Stimulated activated CD8-positive, alpha-beta memory T cell treated with anti-CD3 and anti-CD28 coated beads, Interleukin-7, amount 100 ng/mL, for 48 hours (primary cell): ENCODE measurements at regions not wholly inside any gene's neighbourhood (a gene's known extent, or its start where the extent isn't known, plus 50 kb on each side); places are given as distances from the start of the nearest gene placed in this dataset.

Experiments used
- DNase-seq, 2 donors: peaks; one replicate each; pipeline ENCODE4 v3.0.0-alpha.2; 2020; ENCODE audit warnings: low read depth in 1 of 2; ENCODE audit errors: extremely low read depth in 1 of 2

DNA sequence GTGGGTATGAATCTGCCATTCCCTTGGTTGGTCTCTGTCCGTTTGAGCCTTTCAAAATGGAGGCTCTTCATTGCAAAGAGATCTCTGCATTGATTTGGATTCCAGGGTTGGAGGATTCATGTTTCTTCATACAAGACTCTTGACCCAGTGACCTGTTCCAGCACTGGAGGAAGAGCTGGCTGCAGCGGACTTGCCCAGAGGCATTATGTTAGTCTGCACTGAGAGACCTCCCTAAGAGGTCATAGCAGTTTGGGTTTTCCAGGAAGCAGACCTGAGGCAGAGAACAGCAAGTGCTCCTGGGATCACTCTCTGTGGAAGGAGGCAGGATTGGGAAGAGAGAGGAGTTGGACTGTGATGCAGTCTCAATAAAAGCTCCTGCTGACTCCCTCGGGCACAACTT is 57.7 kb upstream of the PTPRT start:
- DNase-seq: no peak

DNA sequence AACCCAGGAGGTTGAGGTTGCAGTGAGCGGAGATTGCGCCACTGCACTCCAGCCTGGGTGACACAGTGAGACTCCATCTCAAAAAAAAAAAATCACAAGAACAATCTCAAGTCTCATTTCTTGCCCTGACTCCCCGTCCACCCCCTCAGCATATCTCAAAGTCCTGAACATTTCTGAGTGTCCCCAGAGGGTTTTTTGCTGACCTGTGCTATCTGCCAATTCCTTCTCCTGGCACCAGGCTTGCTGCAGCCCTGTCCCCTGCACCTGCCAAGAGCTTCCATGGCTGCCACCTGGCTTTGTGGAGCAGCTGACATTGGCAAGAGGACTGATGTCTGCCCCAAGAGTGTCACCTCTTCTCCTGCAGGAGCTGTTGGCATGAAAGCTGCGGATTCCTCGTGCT is 54.9 kb upstream of the PTPRT start:
- DNase-seq: no peak

DNA sequence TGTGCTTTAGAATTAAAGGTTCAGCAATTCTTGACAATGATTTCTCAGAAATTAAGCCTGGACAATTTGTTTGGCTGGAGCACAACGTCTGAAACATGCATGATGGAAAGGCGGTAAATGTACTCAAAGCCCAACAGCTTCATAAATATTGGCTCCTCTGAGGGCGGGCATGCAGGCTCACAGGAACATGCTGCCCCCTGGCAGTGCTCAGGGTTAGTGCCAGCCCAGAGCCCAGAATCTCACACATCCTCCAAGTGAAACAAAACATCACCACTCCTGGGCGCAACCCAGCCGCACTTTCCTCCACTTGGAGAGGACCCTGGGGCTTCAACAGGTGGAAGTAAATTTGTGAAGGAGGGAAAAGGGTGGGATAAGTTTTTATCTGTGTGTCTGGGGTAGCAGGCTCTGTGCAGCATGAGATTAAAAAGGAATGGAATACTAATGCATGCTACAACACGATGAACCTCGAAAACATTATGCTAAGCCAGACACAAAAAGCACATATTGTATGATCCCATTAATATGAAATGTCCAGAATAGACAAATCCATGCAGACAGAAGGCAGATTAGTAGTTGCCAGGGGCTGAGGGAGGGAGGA is 54.1 kb upstream of the PTPRT start:
- no peak for DNase-seq

DNA sequence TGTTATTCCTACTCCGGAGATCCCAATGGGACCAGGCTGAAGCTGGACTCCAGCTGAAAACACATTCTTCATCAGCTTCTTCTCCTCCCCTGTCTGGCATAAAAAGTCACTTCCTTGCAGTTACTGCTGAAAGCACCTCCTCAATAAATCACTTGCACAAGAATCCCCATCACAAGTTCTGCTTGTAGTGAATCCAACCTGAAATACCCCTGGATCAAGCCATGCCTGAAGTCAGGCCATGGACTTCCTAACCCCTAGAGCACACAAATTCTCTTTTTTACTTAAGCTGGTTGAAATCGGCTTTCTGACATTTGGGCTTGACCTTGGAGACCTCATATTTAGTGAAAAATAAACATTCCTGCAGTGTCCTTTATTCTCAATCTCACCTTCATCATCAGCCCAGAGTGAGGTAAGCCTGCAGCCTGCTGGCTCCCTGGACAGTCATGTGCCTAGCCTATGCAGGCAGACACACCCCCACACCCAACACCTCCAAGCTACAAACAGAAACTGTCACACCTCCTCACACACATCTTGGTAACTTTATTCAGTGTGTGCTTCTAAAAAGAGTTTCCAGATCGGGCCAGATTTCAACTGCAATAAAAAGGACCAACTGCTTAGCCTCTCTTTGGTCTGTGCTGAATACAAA is 51.5 kb upstream of the PTPRT start:
- no peak for DNase-seq
